Activated B cell treated with CpG ODN at 0.5 μM for 24 hours (primary cell): ENCODE measurements at regions not wholly inside any gene's neighbourhood (a gene's known extent, or its start where the extent isn't known, plus 50 kb on each side); places are given as distances from the start of the nearest gene placed in this dataset.

Experiments
- ATAC-seq: fragments of 200-7000 bp; cut with Tn5 transposase; one replicate; pipeline ENCODE4 v1.10.0; 2021; ENCODE audit warnings: low read depth, mild to moderate bottlenecking, moderate library complexity
- CTCF ChIA-PET: fragments of 350-600 bp; sonication (Branson Sonifier 250); formaldehyde crosslinking; loops from one replicate; lab custom pipeline; 2021; ENCODE audit warnings: antibody characterized with exemption; lab: Charles Lee
- POLR2A ChIA-PET: fragments of 350-600 bp; sonication (Branson Sonifier 250); formaldehyde crosslinking; loops from one replicate; lab custom pipeline; 2021; ENCODE audit warnings: antibody characterized with exemption; lab: Charles Lee
- DNase-seq: peaks from one replicate; pipeline ENCODE4 v3.0.0; 2022
- H3K27ac Mint-ChIP-seq: one replicate; pipeline ENCODE4 v1.8.0; 2020; ENCODE audit warnings: mixed read lengths
- H3K27me3 Mint-ChIP-seq: one replicate; pipeline ENCODE4 v1.8.0; 2021; ENCODE audit warnings: mixed read lengths
- H3K36me3 Mint-ChIP-seq: one replicate; pipeline ENCODE4 v1.8.0; 2021; ENCODE audit warnings: low read depth, mixed read lengths
- H3K4me1 Mint-ChIP-seq: one replicate; pipeline ENCODE4 v1.8.0; 2021; ENCODE audit warnings: mixed read lengths
- H3K4me3 Mint-ChIP-seq: one replicate; pipeline ENCODE4 v1.8.0; 2020; ENCODE audit warnings: mild to moderate bottlenecking, mixed read lengths
- H3K9me3 Mint-ChIP-seq: one replicate; pipeline ENCODE4 v1.8.0; 2020; ENCODE audit warnings: mixed read lengths
- intact Hi-C: fragments of 100-400 bp; cut with micrococcal nuclease; formaldehyde crosslinking; loops from one replicate; pipeline ENCODE4 v1.15.1; 2024
- TF ChIP-seq, protein P1 (sequence below): fragments of 200-600 bp; IDR thresholded peaks from one replicate; pipeline ENCODE4 v1.8.0; 2022; ENCODE audit warnings: antibody characterized with exemption, mild to moderate bottlenecking

DNA sequence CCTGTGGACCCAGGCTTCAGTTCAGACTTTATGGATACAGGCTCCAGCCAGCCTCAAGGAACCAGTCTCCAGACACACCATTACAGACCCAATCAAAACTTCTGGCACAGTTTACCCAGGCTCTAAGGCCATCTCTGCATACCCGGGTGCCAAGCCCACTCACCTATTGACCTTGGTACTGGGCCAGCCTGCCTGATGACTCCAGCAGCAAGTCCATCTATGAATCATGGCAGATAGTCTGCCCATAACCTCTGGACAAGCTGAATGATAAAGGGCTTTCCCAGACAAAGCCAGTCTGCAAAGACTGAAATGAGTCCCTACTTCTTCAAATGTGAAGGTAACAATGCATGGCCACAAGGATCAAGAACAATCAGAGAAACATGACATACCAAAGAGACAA is 1327.1 kb upstream of the C9orf72 start:
- Mint-ChIP-seq H3K4me3 (no peak overlapping the region), H3K27me3 (no peaks in the 10 kb centered on the region), H3K4me1 (no peaks in the 10 kb centered on the region), H3K27ac (no peak overlapping the region), H3K36me3 (no peaks in the 10 kb centered on the region), H3K9me3 (peaks cover 4% of the 10 kb centered on the region)
- ATAC-seq (no peak), DNase-seq (no peak)
- intact Hi-C loops = no loop called here
- TF ChIP-seq, protein P1, sequence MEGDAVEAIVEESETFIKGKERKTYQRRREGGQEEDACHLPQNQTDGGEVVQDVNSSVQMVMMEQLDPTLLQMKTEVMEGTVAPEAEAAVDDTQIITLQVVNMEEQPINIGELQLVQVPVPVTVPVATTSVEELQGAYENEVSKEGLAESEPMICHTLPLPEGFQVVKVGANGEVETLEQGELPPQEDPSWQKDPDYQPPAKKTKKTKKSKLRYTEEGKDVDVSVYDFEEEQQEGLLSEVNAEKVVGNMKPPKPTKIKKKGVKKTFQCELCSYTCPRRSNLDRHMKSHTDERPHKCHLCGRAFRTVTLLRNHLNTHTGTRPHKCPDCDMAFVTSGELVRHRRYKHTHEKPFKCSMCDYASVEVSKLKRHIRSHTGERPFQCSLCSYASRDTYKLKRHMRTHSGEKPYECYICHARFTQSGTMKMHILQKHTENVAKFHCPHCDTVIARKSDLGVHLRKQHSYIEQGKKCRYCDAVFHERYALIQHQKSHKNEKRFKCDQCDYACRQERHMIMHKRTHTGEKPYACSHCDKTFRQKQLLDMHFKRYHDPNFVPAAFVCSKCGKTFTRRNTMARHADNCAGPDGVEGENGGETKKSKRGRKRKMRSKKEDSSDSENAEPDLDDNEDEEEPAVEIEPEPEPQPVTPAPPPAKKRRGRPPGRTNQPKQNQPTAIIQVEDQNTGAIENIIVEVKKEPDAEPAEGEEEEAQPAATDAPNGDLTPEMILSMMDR = no peak
- POLR2A ChIA-PET = no interaction called here
- CTCF ChIA-PET = no interaction called here

DNA sequence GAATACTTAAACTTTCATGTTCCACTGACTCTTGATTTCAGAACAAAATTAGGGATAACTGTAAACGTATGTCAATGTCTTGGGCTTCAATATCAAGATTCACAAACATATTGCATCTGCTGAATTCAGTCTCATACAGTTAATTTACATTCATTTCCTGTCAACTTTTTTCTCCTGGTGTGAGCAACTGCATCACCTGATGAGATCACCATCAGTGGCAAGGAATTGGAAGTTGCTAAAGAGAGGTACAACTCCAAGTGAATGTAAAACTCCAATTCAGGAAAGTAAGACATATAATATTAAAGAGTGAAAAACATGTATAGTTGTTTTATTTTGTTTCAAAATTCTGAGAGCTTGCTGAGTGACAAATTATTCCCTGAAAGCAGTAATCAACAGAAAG is 1336.2 kb upstream of the C9orf72 start:
- no peak overlapping the region for H3K4me3 Mint-ChIP-seq
- POLR2A ChIA-PET = no interaction called here
- no peaks in the 10 kb centered on the region for H3K27me3 Mint-ChIP-seq
- ATAC-seq = no peak
- TF ChIP-seq, protein P1 = no peak
- CTCF ChIA-PET = no interaction called here
- no peaks in the 10 kb centered on the region for H3K36me3 Mint-ChIP-seq
- DNase-seq = no peak
- intact Hi-C loops = no loop called here
- H3K9me3 Mint-ChIP-seq = peaks cover 2% of the 10 kb centered on the region
- no peak overlapping the region for H3K27ac Mint-ChIP-seq
- no peaks in the 10 kb centered on the region for H3K4me1 Mint-ChIP-seq

DNA sequence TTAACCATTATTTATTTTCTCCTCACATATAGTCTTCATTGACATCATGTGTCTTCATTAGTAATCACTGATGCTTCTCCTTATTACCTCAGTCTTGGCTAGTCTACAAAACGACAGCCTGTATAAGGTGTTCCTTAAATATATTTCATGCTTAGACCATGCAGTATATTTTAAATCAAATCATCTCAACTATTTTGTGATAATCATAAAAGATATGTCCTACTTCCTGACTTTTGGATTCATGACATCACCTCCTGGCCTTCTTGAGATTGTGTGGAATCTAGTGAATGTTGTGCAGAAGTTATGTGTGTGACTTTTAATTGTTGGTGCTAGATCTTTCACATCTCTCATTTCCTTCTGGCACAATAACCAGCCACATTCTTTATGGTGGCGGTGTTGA is 1339.3 kb upstream of the C9orf72 start:
- ChIA-PET POLR2A (no interaction called here), CTCF (no interaction called here)
- DNase-seq (no peak), ATAC-seq (no peak)
- intact Hi-C loops = no loop called here
- Mint-ChIP-seq H3K27ac (no peak overlapping the region), H3K27me3 (no peaks in the 10 kb centered on the region), H3K36me3 (no peaks in the 10 kb centered on the region), H3K4me1 (no peaks in the 10 kb centered on the region), H3K9me3 (no peaks in the 10 kb centered on the region), H3K4me3 (no peak overlapping the region)
- TF ChIP-seq, protein P1 = no peak

DNA sequence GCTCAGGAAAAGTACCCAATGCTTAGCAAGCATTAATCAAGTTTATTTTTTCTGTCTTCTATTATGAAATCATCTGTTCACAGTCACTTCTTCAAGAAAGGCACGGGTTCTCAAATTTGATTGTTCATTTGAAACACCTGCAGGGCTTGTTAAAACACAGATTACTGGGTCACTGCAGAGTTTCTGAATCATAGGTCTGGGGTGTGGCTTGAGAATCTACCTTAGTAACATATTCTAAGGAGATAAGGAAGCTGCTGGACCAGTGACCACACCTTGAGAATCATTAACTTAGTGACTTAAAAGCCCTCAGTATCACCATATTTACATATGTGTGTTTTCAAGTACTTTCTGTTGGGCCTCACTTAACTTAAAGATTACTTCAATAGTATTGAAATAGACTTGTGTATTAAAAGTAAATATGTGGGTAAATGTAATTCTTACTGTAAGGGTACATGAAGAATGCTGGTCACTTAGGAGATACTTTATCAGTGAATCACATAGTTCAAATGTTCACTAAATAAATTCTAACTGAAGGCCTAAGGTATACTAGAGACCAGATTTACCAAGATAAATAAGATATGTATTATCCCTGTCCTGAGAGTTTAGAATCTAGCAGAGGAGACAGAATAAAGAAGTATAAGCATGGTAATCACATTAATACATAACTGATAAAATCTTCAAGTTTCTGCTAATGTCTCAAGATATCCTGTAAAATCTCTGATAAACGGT is 1342.1 kb upstream of the C9orf72 start:
- H3K27ac Mint-ChIP-seq = no peak overlapping the region
- no peak for DNase-seq
- H3K27me3 Mint-ChIP-seq = no peaks in the 10 kb centered on the region
- ChIA-PET CTCF (no interaction called here), POLR2A (no interaction called here)
- peaks cover 3% of the 10 kb centered on the region for H3K9me3 Mint-ChIP-seq
- no peaks in the 10 kb centered on the region for H3K36me3 Mint-ChIP-seq
- no peak for ATAC-seq
- TF ChIP-seq, protein P1 = no peak
- no peak overlapping the region for H3K4me3 Mint-ChIP-seq
- no peaks in the 10 kb centered on the region for H3K4me1 Mint-ChIP-seq
- intact Hi-C loops = no loop called here

DNA sequence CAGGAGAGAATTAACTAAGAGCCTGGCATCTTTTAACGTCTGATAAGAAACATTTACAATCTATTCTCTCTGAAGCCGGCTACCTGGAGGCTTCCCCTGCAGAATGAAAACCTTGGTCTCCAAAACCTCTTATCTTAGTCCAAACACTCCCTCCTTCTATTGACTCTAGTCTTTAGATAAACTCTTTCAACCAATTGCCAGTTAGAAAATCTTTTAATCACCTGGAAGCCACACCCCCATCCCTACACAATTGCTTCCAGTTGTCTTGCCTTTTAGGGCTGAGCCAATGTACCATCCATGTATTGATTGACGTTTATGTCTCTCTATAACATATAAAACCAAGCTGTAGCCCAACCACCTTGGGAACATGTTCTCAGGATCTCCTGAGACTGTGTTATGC is 1343.1 kb upstream of the C9orf72 start:
- POLR2A ChIA-PET = no interaction called here

More for the DNA sequence above, 1343.1 kb upstream of the C9orf72 start:
- CTCF ChIA-PET = no interaction called here
- TF ChIP-seq, protein P1 = no peak
- Mint-ChIP-seq H3K9me3 (peaks cover 3% of the 10 kb centered on the region), H3K4me3 (no peak overlapping the region), H3K4me1 (no peaks in the 10 kb centered on the region), H3K27me3 (no peaks in the 10 kb centered on the region), H3K27ac (no peak overlapping the region), H3K36me3 (no peaks in the 10 kb centered on the region)
- intact Hi-C loops = no loop called here
- ATAC-seq = no peak
- DNase-seq = no peak
